GM12865 (cell line): ENCODE measurements at regions not wholly inside any gene's neighbourhood (a gene's known extent, or its start where the extent isn't known, plus 50 kb on each side); places are given as distances from the start of the nearest gene placed in this dataset.

ENCODE experiments used
- DNase-seq: peaks from one replicate; pipeline ENCODE4 v3.0.0; 2010; ENCODE audit warnings: low read depth
- H3K4me3 ChIP-seq: 2 replicates; pipeline ENCODE4 v1.5.1; 2011; ENCODE audit warnings: mild to moderate bottlenecking, low read depth, low read length, control low read depth
- CTCF ChIP-seq: IDR thresholded peaks from 2 replicates; pipeline ENCODE4 v1.5.1; 2011; ENCODE audit warnings: low read length, control low read depth, low read depth, inconsistent platforms; ENCODE audit not compliant: insufficient read depth; ENCODE audit errors: missing control alignments

- DNase-seq, result no peak
- no peak overlapping the region for H3K4me3 ChIP-seq
- no peak for TF ChIP-seq CTCF
Observed at GRCh38 chr15:23910030-23910429, 222.9 kb upstream of the NDN start.

GRCh38 chr15:23912191-23912590, 225.1 kb upstream of the NDN start:
- no peak for DNase-seq
- TF ChIP-seq CTCF, result no peak
- H3K4me3 ChIP-seq, result no peak overlapping the region

GRCh38 chr15:23913081-23913480, 226.0 kb upstream of the NDN start:
- H3K4me3 ChIP-seq, result no peak overlapping the region
- no peak for DNase-seq
- TF ChIP-seq CTCF, result no peak

- H3K4me3 ChIP-seq, result no peak overlapping the region
- no peak for TF ChIP-seq CTCF
- no peak for DNase-seq
Observed at GRCh38 chr15:23913635-23914034, 226.5 kb upstream of the NDN start.

GRCh38 chr15:23924686-23925085, 237.6 kb upstream of the NDN start:
- DNase-seq, result no peak
- H3K4me3 ChIP-seq, result no peak overlapping the region
- no peak for TF ChIP-seq CTCF

- DNase-seq, result no peak
- no peak overlapping the region for H3K4me3 ChIP-seq
- no peak for TF ChIP-seq CTCF
Observed at GRCh38 chr15:23954931-23955330, 267.8 kb upstream of the NDN start.

GRCh38 chr15:23983500-23984259, 296.6 kb upstream of the NDN start:
- no peak overlapping the region for H3K4me3 ChIP-seq
- no peak for TF ChIP-seq CTCF
- no peak for DNase-seq
